22Rv1 (cell line): ENCODE measurements at regions not wholly inside any gene's neighbourhood (a gene's known extent, or its start where the extent isn't known, plus 50 kb on each side); places are given as distances from the start of the nearest gene placed in this dataset.

Experiments used
- H3K27ac ChIP-seq: fragments of 450-650 bp; 2 replicates; pipeline ENCODE4 v1.5.1; 2017
- CTCF ChIP-seq: fragments of 450-650 bp; IDR thresholded peaks from 2 replicates; pipeline ENCODE4 v1.5.1; 2017; ENCODE audit warnings: mild to moderate bottlenecking
- ZFX ChIP-seq: fragments of 450-650 bp; IDR thresholded peaks from 2 replicates; pipeline ENCODE4 v1.6.1; 2017; ENCODE audit warnings: antibody characterized with exemption, borderline replicate concordance

- TF ChIP-seq CTCF (no peak), ZFX (no peak)
- peak overlapping the region; percentile 67 for H3K27ac ChIP-seq
Measured at GRCh38 chr16:74199842-74200124, 96.8 kb upstream of the PSMD7 start.

GRCh38 chr16:74199066-74199841 is 97.4 kb upstream of the PSMD7 start:
- H3K27ac ChIP-seq, result peak overlapping the region; percentile 67
- no peak for TF ChIP-seq CTCF
- TF ChIP-seq ZFX, result no peak

- H3K27ac ChIP-seq, result no peak overlapping the region
- no peak for TF ChIP-seq CTCF
- TF ChIP-seq ZFX, result no peak
Measured at GRCh38 chr16:74192281-74192797, 104.3 kb upstream of the PSMD7 start.

- no peak for TF ChIP-seq ZFX
- TF ChIP-seq CTCF, result no peak
Measured at GRCh38 chr16:74190292-74190691, 106.3 kb upstream of the PSMD7 start.

GRCh38 chr16:74188856-74189255 is 107.8 kb upstream of the PSMD7 start:
- TF ChIP-seq CTCF, result no peak
- no peak for TF ChIP-seq ZFX
- no peak overlapping the region for H3K27ac ChIP-seq

More at GRCh38 chr16:74190292-74190691, 106.3 kb upstream of the PSMD7 start:
- no peak overlapping the region for H3K27ac ChIP-seq

- no peak overlapping the region for H3K27ac ChIP-seq
- TF ChIP-seq CTCF (no peak), ZFX (no peak)
Measured at GRCh38 chr16:74186561-74186971, 110.0 kb upstream of the PSMD7 start.

- TF ChIP-seq ZFX, result no peak
- TF ChIP-seq CTCF, result no peak
- no peak overlapping the region for H3K27ac ChIP-seq
Measured at GRCh38 chr16:74184839-74185238, 111.8 kb upstream of the PSMD7 start.
